ENCODE measurements at regions not wholly inside any gene's neighbourhood (a gene's known extent, or its start where the extent isn't known, plus 50 kb on each side); places are given as distances from the start of the nearest gene placed in this dataset.

- H3K27me3 ChIP-seq: no peaks in the 10 kb centered on the region
- H3K27ac ChIP-seq: no peak overlapping the region
- intact Hi-C loops (cut with DNase I): no loop called here
- no peak for DNase-seq
- H3K4me3 ChIP-seq: no peak overlapping the region
- 72 to 81% (median 74%) methylated on average over 3 of the region's 3 CpGs for WGBS, 3 donors
- no peaks in the 10 kb centered on the region for H3K4me1 ChIP-seq (ENCODE audit: insufficient read depth)
- no peak for TF ChIP-seq EP300 (IDR thresholded peaks at IDR 0.05)
- no peak for TF ChIP-seq CTCF (IDR thresholded peaks at IDR 0.05)
- no peak for TF ChIP-seq POLR2A (IDR thresholded peaks at IDR 0.05)
- no peaks in the 10 kb centered on the region for H3K36me3 ChIP-seq
- H3K9me3 ChIP-seq: no peaks in the 10 kb centered on the region
These were observed 453.2 kb upstream of the PTCHD4 start for GRCh38 chr6:48564036-48564820.

- intact Hi-C loops (cut with DNase I): no loop called here
- no peaks in the 10 kb centered on the region for H3K36me3 ChIP-seq
- no peaks in the 10 kb centered on the region for H3K27me3 ChIP-seq
- TF ChIP-seq POLR2A (IDR thresholded peaks at IDR 0.05) (no peak), CTCF (IDR thresholded peaks at IDR 0.05) (no peak), EP300 (IDR thresholded peaks at IDR 0.05) (no peak)
- WGBS, 3 donors: 90 to 94% (median 92%) methylated on average over 1 of the region's 1 CpG
- no peak for DNase-seq
- H3K9me3 ChIP-seq: no peaks in the 10 kb centered on the region
- no peaks in the 10 kb centered on the region for H3K4me1 ChIP-seq (ENCODE audit: insufficient read depth)
- no peak overlapping the region for H3K27ac ChIP-seq
- H3K4me3 ChIP-seq: no peak overlapping the region
These were observed 452.4 kb upstream of the PTCHD4 start for GRCh38 chr6:48563433-48563832.

GRCh38 chr6:48560408-48560807, 449.4 kb upstream of the PTCHD4 start:
- TF ChIP-seq CTCF (IDR thresholded peaks at IDR 0.05) (no peak), EP300 (IDR thresholded peaks at IDR 0.05) (no peak), POLR2A (IDR thresholded peaks at IDR 0.05) (no peak)
- H3K36me3 ChIP-seq: no peaks in the 10 kb centered on the region
- DNase-seq: no peak
- 65 to 70% (median 67%) methylated on average over 3 of the region's 3 CpGs for WGBS, 3 donors
- H3K9me3 ChIP-seq: no peaks in the 10 kb centered on the region
- H3K4me1 ChIP-seq (ENCODE audit: insufficient read depth): no peaks in the 10 kb centered on the region
- no peak overlapping the region for H3K27ac ChIP-seq
- intact Hi-C loops (cut with DNase I): no loop called here
- no peak overlapping the region for H3K4me3 ChIP-seq
- H3K27me3 ChIP-seq: no peaks in the 10 kb centered on the region

- TF ChIP-seq CTCF (IDR thresholded peaks at IDR 0.05) (no peak), EP300 (IDR thresholded peaks at IDR 0.05) (no peak), POLR2A (IDR thresholded peaks at IDR 0.05) (no peak)
- Histone ChIP-seq H3K4me3 (no peak overlapping the region), H3K27me3 (no peaks in the 10 kb centered on the region), H3K36me3 (no peaks in the 10 kb centered on the region), H3K9me3 (no peaks in the 10 kb centered on the region), H3K4me1 (ENCODE audit: insufficient read depth) (no peaks in the 10 kb centered on the region), H3K27ac (no peak overlapping the region)
- WGBS, 3 donors: 93 to 100% (median 100%) methylated on average over 1 of the region's 1 CpG
- DNase-seq: no peak
- intact Hi-C loops (cut with DNase I): no loop called here
These were observed 442.6 kb upstream of the PTCHD4 start for GRCh38 chr6:48553467-48554189.
